NCI-H1048 (cell line): ENCODE measurements at regions not wholly inside any gene's neighbourhood (a gene's known extent, or its start where the extent isn't known, plus 50 kb on each side); places are given as distances from the start of the nearest gene placed in this dataset.

Source experiments
- DNase-seq: peaks from one replicate; lab custom pipeline; 2025; lab: John Stamatoyannopoulos, UW

GRCh38 chr1:222040121-222040805, 298.4 kb upstream of the DUSP10 start:
- no peak for DNase-seq

DNA sequence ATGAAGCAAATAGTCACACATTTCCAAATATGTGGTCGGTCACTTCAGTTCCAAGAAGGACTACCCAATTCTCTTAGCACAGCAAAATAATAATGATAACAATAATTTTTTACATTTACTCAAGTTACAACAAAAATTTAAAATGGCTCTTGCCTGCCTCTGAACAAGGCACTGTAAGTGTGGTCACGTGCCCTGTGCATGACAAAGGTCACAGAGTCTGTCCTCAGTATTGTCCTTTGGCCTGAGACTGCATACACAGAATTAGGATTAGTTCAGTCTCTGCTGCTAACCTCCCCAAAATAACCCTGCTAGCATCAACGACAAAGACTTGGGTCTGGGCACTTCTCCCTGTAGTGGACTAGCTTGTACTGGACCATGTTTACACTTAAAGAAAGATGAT, 297.1 kb upstream of the DUSP10 start:
- DNase-seq, result no peak

DNA sequence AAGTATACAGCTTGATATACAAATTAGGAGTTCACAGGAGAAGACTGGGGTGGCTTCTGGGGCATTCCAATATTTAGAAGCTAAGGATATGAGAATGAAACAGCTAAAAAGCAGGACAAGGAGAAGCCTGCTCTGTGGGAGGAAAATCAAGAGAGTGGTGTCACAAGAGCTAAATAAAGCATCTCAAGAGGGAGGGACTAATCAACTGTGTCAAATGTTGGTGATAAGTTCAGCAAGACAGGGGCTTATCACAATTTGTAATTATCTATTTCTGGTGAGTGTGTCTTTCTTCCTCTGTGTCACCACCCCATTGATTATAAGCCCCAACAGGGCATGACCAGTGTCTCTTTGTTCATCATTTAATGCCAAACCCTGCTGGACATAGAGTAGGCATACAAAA, 295.8 kb upstream of the DUSP10 start:
- DNase-seq, result no peak

- no peak for DNase-seq
Observed at GRCh38 chr1:222034790-222035189, 292.9 kb upstream of the DUSP10 start.

GRCh38 chr1:222033450-222033849, 291.6 kb upstream of the DUSP10 start:
- DNase-seq, result no peak

- DNase-seq, result no peak
Observed at GRCh38 chr1:222031318-222031717, 289.4 kb upstream of the DUSP10 start.

DNA sequence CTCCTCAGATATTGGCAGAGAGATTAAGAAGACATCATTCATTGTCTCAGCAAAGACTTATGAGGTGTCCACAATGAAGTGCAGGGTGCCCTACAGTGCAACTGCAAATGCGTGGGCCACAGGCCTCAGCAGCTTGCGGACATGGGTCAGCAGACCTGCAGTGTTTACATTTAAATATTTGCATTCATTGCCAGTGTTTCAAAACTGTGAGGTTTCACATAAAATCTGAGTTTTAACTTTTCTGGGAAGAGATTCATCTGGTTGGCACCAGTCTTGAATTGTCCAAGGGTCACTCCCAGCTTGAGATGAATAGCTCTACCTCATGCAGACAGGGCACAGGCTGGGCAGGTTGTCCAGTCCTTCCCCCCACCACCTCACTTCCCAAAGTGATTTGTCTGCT, 286.8 kb upstream of the DUSP10 start:
- no peak for DNase-seq

GRCh38 chr1:222028116-222028515, 286.2 kb upstream of the DUSP10 start:
- DNase-seq, result no peak

- no peak for DNase-seq
Observed at GRCh38 chr1:222026280-222026679, 284.4 kb upstream of the DUSP10 start.

DNA sequence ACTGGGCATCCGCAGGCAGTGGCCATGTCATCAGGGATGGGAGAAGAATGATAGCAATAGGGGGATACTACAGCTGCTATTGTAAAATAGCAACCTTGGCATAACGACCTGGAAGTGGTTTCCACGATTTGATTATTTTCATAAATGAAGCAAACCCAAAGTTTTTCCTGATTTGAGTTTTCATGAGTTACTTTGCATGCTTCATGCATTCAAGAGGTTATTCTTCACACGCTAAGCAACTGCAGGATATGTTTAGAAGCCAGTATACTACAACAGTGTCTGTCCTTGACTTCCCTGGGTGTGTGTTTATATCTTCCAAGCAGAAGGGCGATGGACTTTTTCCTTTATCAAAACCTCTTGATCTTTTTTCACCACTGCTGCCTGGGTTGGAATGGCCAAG, 281.1 kb upstream of the DUSP10 start:
- DNase-seq, result no peak

GRCh38 chr1:222021129-222021528, 279.2 kb upstream of the DUSP10 start:
- DNase-seq, result no peak

GRCh38 chr1:222020553-222020952, 278.7 kb upstream of the DUSP10 start:
- DNase-seq, result no peak

GRCh38 chr1:222019029-222019428, 277.1 kb upstream of the DUSP10 start:
- no peak for DNase-seq

DNA sequence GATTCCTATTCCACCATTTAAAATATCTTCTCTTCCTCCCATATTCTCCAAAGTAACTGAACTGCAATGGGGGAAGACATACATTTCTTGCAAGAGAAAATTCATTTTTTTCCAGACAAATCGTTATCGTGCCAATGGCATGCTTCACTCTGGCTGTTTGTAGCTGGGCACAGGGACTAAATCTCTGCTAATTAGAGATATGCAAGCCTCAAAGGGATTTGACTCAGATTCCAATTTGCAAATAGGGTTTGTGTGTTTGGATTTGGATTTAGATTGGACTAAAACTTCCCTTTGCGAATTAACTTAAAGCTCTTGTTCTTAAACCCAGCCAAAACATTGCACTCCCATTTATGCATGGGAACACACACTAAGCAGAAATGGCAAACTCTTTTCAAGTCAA, 276.2 kb upstream of the DUSP10 start:
- no peak for DNase-seq

- DNase-seq, result no peak
Observed at GRCh38 chr1:222015686-222016085, 273.8 kb upstream of the DUSP10 start.

DNA sequence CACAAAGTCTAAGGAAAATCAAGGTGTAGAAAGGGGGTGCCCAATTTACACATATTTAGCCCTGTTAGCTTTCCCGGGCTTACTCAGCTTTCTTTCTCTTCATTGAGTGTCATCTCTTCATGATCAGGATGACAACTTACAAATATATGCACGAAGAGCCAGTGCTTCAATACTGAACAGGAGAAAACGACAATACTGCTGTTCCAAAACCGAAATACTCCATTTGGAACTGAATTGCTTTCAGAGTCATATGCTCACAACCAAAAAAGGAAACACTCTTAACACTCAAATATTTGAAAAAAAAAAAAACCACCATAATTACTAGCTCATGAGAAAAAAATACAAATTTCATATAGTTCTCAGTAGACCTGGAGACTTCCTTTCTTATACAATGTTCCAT, 272.1 kb upstream of the DUSP10 start:
- no peak for DNase-seq

GRCh38 chr1:222012816-222013215, 270.9 kb upstream of the DUSP10 start:
- no peak for DNase-seq

GRCh38 chr1:222010306-222010705, 268.4 kb upstream of the DUSP10 start:
- DNase-seq, result no peak

DNA sequence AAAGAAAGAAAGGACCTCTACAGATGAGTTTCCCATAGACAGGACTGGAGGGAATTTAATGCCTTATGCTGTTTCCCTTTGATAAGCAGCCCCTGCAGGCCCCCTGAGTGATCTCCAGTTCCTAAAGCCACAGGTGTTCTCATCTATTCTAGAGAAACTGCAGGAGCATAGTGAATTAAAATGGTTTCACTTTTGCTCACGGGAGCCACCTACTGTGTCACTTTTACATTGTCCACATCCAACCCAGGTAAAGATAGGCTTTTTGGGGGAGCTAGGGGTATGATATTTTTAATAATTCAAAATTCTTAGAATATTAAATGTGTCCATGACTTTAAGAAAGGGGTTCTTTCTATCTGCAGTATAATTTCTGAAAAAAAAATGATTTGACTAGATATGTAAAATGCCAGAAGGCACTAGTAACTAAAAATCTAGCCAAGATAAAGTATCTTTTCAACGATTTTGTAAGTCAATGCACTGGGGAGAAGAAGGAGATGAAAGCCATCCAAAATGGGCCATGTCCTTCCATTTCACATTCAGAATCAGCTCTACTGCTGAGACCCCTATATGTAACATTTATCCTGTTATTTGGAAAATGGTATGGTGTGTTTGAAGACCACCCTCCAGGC, 267.3 kb upstream of the DUSP10 start:
- no peak for DNase-seq

GRCh38 chr1:222006715-222007114, 264.8 kb upstream of the DUSP10 start:
- DNase-seq, result no peak

DNA sequence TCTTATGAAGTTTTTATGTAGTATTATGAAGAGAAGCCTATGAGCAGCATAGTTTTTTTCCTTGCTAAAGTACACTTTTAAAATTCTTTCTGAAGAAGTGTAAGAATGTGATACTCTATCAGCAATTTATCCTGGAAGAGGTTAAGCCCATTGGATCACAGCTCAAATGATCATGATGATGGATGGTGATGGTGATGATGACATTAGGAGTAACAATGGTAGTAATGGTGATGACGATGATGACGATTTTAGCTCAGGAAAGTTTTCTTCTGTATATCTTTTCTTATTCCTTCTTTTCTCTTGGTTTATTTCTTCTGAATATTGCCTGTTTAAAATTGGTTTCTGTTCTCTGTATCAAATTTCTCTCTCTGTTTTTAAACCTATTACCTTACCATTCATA, 262.9 kb upstream of the DUSP10 start:
- no peak for DNase-seq

GRCh38 chr1:222004034-222004433, 262.1 kb upstream of the DUSP10 start:
- DNase-seq, result no peak

DNA sequence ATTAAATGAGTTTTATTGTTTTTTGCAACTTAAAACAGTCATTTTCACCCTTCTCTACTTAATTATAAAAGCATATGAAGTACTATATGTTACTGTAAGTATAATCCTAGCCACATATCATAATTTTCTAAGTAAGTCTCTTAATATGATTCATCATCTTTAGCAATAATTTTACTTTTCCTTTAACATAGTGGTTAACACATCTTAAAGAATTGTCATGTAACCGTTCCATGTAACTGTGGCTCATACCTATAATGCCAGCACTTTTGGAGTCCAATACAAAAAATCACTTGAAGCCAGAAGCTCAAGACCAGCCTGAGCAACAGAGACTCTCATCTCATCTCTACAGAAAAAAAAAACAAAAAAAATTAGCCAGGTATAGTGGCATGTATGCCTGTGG, 260.6 kb upstream of the DUSP10 start:
- no peak for DNase-seq

- DNase-seq, result no peak
Observed at GRCh38 chr1:222000131-222000530, 258.2 kb upstream of the DUSP10 start.
